ENCODE measurements at regions not wholly inside any gene's neighbourhood (a gene's known extent, or its start where the extent isn't known, plus 50 kb on each side); places are given as distances from the start of the nearest gene placed in this dataset.

GRCh38 chr4:100093091-100093866, 97.0 kb downstream of the DDIT4L start:
- Mint-ChIP-seq H3K9me3 (no peaks in the 10 kb centered on the region), H3K4me3 (no peak overlapping the region), H3K36me3 (ENCODE audit: low read depth) (no peaks in the 10 kb centered on the region), H3K27me3 (no peaks in the 10 kb centered on the region), H3K27ac (peak overlapping the region; percentile 78), H3K4me1 (peaks cover 32% of the 10 kb centered on the region)
- CTCF ChIA-PET = interaction anchor here (0.6 to 2.2 kb wide), 18 partner anchors 10 to 1717 kb away, joined by 3 to 17 read pairs (median 4); partner anchors contain the start of genes H2AZ1 and PPP3CA
- intact Hi-C loops (cut with micrococcal nuclease) = loop anchor here (1.0 to 10.0 kb wide), 9 partner anchors 14 to 1254 kb away; partner anchors contain the start of genes DAPP1, DNAJB14, PPP3CA and TRMT10A
- DNase-seq (peak; percentile 58), ATAC-seq (ENCODE audit: low read depth) (peak; percentile 97)
- TF ChIP-seq CTCF (IDR thresholded peaks at IDR 0.05) = no peak
- POLR2A ChIA-PET = interaction anchor here (0.8 to 1.7 kb wide), 3 partner anchors 13 to 143 kb away, joined by 3 to 14 read pairs (median 3); partner anchors contain the start of gene H2AZ1

- DNase-seq (no peak), ATAC-seq (ENCODE audit: low read depth) (no peak)
- Mint-ChIP-seq H3K27me3 (no peaks in the 10 kb centered on the region), H3K27ac (no peak overlapping the region), H3K4me3 (no peak overlapping the region), H3K4me1 (no peaks in the 10 kb centered on the region), H3K9me3 (no peaks in the 10 kb centered on the region), H3K36me3 (ENCODE audit: low read depth) (no peaks in the 10 kb centered on the region)
- intact Hi-C loops (cut with micrococcal nuclease) = no loop called here
- TF ChIP-seq CTCF (IDR thresholded peaks at IDR 0.05) = no peak
- ChIA-PET POLR2A (no interaction called here), CTCF (no interaction called here)
These were observed 102.5 kb downstream of the DDIT4L start for GRCh38 chr4:100087743-100088142.

GRCh38 chr4:100086766-100087431, 103.4 kb downstream of the DDIT4L start:
- Mint-ChIP-seq H3K4me3 (no peak overlapping the region), H3K27me3 (no peaks in the 10 kb centered on the region), H3K9me3 (no peaks in the 10 kb centered on the region), H3K4me1 (no peaks in the 10 kb centered on the region), H3K36me3 (ENCODE audit: low read depth) (no peaks in the 10 kb centered on the region), H3K27ac (no peak overlapping the region)
- CTCF ChIA-PET = no interaction called here
- intact Hi-C loops (cut with micrococcal nuclease) = no loop called here
- DNase-seq (no peak), ATAC-seq (ENCODE audit: low read depth) (no peak)
- POLR2A ChIA-PET = no interaction called here
- no peak for TF ChIP-seq CTCF (IDR thresholded peaks at IDR 0.05)

- CTCF ChIA-PET = no interaction called here
- no peaks in the 10 kb centered on the region for H3K4me1 Mint-ChIP-seq
- H3K27me3 Mint-ChIP-seq = no peaks in the 10 kb centered on the region
- POLR2A ChIA-PET = no interaction called here
- no peak overlapping the region for H3K4me3 Mint-ChIP-seq
- DNase-seq = no peak
- no peak for ATAC-seq (ENCODE audit: low read depth)
- H3K36me3 Mint-ChIP-seq (ENCODE audit: low read depth) = no peaks in the 10 kb centered on the region
- H3K27ac Mint-ChIP-seq = no peak overlapping the region
- TF ChIP-seq CTCF (IDR thresholded peaks at IDR 0.05) = no peak
- H3K9me3 Mint-ChIP-seq = no peaks in the 10 kb centered on the region
- intact Hi-C loops (cut with micrococcal nuclease) = no loop called here
These were observed 105.4 kb downstream of the DDIT4L start for GRCh38 chr4:100084892-100085291.

DNA sequence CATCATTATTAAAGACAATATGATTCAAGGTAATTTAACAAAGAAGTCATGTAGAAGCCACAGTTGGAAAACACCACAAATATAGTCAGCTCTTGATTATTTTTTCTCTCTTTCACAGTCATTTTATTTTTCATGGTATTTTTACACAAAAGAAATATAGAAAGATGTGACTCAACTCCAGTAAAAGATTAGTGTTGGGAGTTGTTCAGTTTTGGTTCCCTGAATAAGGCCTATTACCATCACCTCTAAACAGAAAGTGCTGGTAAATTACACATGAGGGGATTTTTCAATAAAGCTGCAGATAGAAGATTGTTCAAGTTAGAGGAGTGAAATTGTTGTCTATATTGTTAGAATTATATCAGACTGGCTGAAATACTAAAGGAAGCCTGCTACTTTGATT, 107.0 kb downstream of the DDIT4L start:
- ATAC-seq (ENCODE audit: low read depth) (no peak), DNase-seq (no peak)
- Mint-ChIP-seq H3K27me3 (peaks cover 2% of the 10 kb centered on the region), H3K27ac (no peak overlapping the region), H3K4me1 (no peaks in the 10 kb centered on the region), H3K4me3 (no peak overlapping the region), H3K9me3 (no peaks in the 10 kb centered on the region), H3K36me3 (ENCODE audit: low read depth) (no peaks in the 10 kb centered on the region)
- ChIA-PET POLR2A (no interaction called here), CTCF (interaction anchor here (1.1 kb wide), 1 partner anchor 10 kb away, joined by 4 read pairs; no protein-coding TSS in a partner anchor)
- TF ChIP-seq CTCF (IDR thresholded peaks at IDR 0.05) = no peak
- intact Hi-C loops (cut with micrococcal nuclease) = no loop called here
